ENCODE measurements at regions not wholly inside any gene's neighbourhood (a gene's known extent, or its start where the extent isn't known, plus 50 kb on each side); places are given as distances from the start of the nearest gene placed in this dataset.

DNA sequence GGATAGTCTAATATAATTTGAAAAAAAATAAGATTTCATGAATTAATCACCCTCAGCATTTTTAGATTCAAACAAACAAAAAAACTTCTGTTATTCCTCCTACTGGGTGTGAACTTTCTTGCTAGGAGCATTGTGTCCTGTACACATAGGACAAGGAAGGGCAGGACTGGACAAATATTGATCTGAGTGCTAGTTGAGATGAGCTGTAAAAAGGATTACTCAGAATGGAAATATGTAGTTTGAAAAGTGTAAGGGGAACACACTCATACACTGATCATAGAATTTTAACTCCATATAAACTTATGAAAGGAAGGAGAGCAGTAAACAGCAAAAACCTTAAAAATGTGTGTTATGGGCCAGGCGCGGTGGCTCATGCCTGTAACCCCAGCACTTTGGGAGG lies 156.5 kb upstream of the ZNF648 start:
- no peak for TF ChIP-seq CTCF (conservative IDR thresholded peaks at IDR 0.05; ENCODE audit: low read depth, low read length)
- no peak for DNase-seq (ENCODE audit: low read depth)
- no peak overlapping the region for H3K4me3 ChIP-seq (ENCODE audit: low read depth, low read length)

GRCh38 chr1:182217071-182217470 lies 155.6 kb upstream of the ZNF648 start:
- H3K4me3 ChIP-seq (ENCODE audit: low read depth, low read length): no peak overlapping the region
- DNase-seq (ENCODE audit: low read depth): no peak
- TF ChIP-seq CTCF (conservative IDR thresholded peaks at IDR 0.05; ENCODE audit: low read depth, low read length): no peak

GRCh38 chr1:182215764-182216163 lies 154.3 kb upstream of the ZNF648 start:
- no peak for TF ChIP-seq CTCF (conservative IDR thresholded peaks at IDR 0.05; ENCODE audit: low read depth, low read length)
- no peak overlapping the region for H3K4me3 ChIP-seq (ENCODE audit: low read depth, low read length)
- no peak for DNase-seq (ENCODE audit: low read depth)

DNA sequence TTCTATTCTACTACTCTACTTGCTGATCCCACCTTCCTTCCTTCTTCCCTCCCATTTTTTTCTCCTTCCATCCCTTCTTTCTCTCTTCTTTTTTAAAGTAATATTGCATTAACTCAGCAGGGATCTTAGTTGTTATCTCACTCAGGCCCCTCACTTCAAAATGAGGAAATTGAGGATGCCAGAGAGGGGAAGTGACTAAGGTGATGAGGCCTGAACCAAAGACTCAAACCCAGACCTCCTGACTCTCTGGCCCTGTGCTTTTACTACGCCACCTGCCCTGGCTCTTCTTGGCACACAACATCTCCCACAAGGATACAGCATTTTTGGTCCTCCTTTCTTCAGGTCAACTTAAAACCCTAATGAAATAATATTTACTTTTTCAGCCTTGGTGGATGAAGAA lies 151.7 kb upstream of the ZNF648 start:
- H3K4me3 ChIP-seq (ENCODE audit: low read depth, low read length): no peak overlapping the region
- TF ChIP-seq CTCF (conservative IDR thresholded peaks at IDR 0.05; ENCODE audit: low read depth, low read length): no peak
- no peak for DNase-seq (ENCODE audit: low read depth)

DNA sequence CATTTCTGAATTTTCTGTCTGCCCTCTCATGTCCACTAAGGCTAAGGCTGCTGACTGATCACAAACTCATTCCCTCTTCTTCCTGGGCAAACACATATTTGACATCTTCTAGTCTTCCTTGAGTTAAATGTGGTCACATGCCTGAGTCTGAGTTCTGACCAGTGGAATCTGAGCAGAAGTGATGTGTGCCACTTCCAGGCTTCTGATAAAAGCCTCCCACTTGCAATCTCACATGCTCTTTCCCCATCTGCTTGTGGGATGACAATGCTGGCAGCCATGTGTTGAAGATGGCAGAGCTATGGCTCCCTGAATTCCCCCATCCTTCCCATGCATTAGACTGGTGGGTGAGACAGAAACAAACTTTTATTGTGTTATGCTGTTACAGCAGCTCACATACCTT lies 149.9 kb upstream of the ZNF648 start:
- TF ChIP-seq CTCF (conservative IDR thresholded peaks at IDR 0.05; ENCODE audit: low read depth, low read length): no peak
- no peak for DNase-seq (ENCODE audit: low read depth)
- H3K4me3 ChIP-seq (ENCODE audit: low read depth, low read length): no peak overlapping the region

DNA sequence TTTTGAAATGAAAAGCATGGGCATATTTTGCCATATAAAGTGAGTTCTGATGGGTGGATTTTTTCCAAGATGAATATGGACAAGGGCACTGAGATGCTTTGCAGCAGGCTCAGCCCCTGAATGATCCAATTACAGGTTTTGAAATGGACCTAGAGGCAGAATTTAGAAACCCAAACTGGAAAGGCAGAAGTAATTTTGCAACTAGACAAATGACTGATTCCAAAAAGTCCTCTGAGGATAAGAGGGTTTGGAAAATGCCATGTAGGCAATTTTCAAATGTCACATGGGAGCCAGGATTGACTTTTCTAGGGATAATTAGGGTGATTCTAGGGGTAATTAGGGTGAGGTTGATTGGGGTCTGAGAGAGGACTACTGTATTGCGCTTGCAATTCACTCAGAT lies 148.9 kb upstream of the ZNF648 start:
- no peak for DNase-seq (ENCODE audit: low read depth)
- H3K4me3 ChIP-seq (ENCODE audit: low read depth, low read length): no peak overlapping the region
- no peak for TF ChIP-seq CTCF (conservative IDR thresholded peaks at IDR 0.05; ENCODE audit: low read depth, low read length)

DNA sequence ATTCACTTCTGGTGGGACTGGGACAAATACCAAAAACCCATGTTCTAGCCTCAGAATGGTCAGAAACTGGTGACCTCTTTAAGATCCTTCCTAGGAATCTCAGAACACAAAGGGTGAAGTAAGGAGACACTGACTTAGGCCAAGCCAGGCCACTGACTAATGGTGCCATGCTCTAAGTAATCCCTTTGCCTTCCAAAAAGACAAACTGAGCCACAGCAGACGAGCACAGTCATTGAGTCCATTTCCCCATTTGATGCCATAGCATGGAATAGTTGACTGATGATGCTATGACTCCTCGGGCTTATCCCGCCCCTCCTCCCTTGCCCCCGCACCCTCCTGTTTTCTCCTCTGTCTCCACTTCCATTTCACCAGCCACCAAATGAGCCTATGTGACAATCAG lies 145.8 kb upstream of the ZNF648 start:
- no peak overlapping the region for H3K4me3 ChIP-seq (ENCODE audit: low read depth, low read length)
- no peak for TF ChIP-seq CTCF (conservative IDR thresholded peaks at IDR 0.05; ENCODE audit: low read depth, low read length)
- no peak for DNase-seq (ENCODE audit: low read depth)
